Karpas-422 (cell line): ENCODE measurements at regions not wholly inside any gene's neighbourhood (a gene's known extent, or its start where the extent isn't known, plus 50 kb on each side); places are given as distances from the start of the nearest gene placed in this dataset.

Experiments used
- DNase-seq: peaks from one replicate; pipeline ENCODE4 v3.0.0-alpha.2; 2015
- H2AFZ ChIP-seq: fragments of 200-600 bp; sonication (generic); 2 replicates; pipeline ENCODE4 v1.6.1; 2014; ENCODE audit warnings: antibody characterized with exemption, low read length, mixed read lengths
- H3K27ac ChIP-seq: fragments of 200-600 bp; sonication (generic); 2 replicates; pipeline ENCODE4 v1.5.1; 2014; ENCODE audit warnings: mild to moderate bottlenecking, low read length, moderate library complexity
- H3K27me3 ChIP-seq: fragments of 200-600 bp; sonication (generic); 2 replicates; pipeline ENCODE4 v1.6.1; 2014; ENCODE audit warnings: low read length, mixed read lengths
- H3K36me3 ChIP-seq: fragments of 200-600 bp; sonication (generic); 2 replicates; pipeline ENCODE4 v1.6.1; 2014; ENCODE audit warnings: low read length, mixed read lengths; ENCODE audit not compliant: insufficient read depth
- H3K4me1 ChIP-seq: fragments of 200-600 bp; sonication (generic); 2 replicates; pipeline ENCODE4 v1.6.1; 2014; ENCODE audit warnings: mild to moderate bottlenecking, low read length, mixed read lengths
- H3K4me2 ChIP-seq: fragments of 200-600 bp; sonication (generic); 2 replicates; pipeline ENCODE4 v1.6.1; 2014; ENCODE audit warnings: low read length, low read depth, mild to moderate bottlenecking; ENCODE audit not compliant: poor library complexity, severe bottlenecking
- H3K4me3 ChIP-seq: fragments of 200-600 bp; sonication (generic); 2 replicates; pipeline ENCODE4 v1.5.1; 2014; ENCODE audit warnings: mild to moderate bottlenecking, antibody characterized with exemption, low read length, mixed read lengths
- H3K79me2 ChIP-seq: fragments of 200-600 bp; sonication (generic); 2 replicates; pipeline ENCODE4 v1.6.1; 2014; ENCODE audit warnings: mild to moderate bottlenecking, low read length, mixed read lengths
- H3K9ac ChIP-seq: fragments of 200-600 bp; sonication (generic); 2 replicates; pipeline ENCODE4 v1.6.0; 2014; ENCODE audit warnings: low read length
- H3K9me2 ChIP-seq: fragments of 200-600 bp; sonication (generic), shearing (Covaris generic); replicated peaks from 2 replicates; pipeline ENCODE4 v1.6.0; 2014; ENCODE audit warnings: mild to moderate bottlenecking, low read length, moderate library complexity; ENCODE audit not compliant: insufficient read depth
- H3K9me3 ChIP-seq: fragments of 300-700, 200-600 bp; sonication (generic); 2 replicates; pipeline ENCODE4 v1.6.1; 2014; ENCODE audit warnings: low read length, mixed read lengths
- H4K20me1 ChIP-seq: fragments of 200-600 bp; sonication (generic); 2 replicates; pipeline ENCODE4 v1.6.1; 2014; ENCODE audit warnings: mild to moderate bottlenecking, antibody characterized with exemption, low read length, low read depth; ENCODE audit not compliant: insufficient read depth

DNA sequence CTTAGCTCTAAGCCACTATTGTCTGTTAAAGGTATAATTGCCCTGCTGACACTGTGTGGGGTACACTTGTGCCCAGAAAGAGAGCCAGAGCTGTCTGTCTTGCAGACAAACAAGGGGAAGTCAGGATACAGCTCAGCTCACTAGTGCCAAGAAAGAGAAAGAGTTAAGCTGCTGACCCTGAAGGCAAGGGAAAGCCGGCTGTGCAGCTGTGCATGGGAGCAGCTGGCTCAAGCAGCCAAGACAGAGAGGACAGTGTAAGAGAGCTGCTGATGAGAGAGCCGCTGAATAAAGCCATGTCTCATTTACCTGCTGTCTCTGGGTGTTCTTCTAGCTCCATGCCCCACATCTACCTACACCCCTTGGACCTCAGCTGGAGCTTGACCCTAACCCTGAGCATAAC lies 428.1 kb upstream of the NAALADL2 start:
- Histone ChIP-seq H3K36me3 (no peaks in the 10 kb centered on the region), H3K4me3 (no peak overlapping the region), H3K27me3 (no peaks in the 10 kb centered on the region), H4K20me1 (no peaks in the 10 kb centered on the region), H3K9me3 (peaks cover 7% of the 10 kb centered on the region), H2AFZ (no peak overlapping the region), H3K4me2 (no peak overlapping the region), H3K9ac (no peak overlapping the region), H3K9me2 (no peaks in the 10 kb centered on the region), H3K27ac (no peak overlapping the region), H3K79me2 (no peaks in the 10 kb centered on the region), H3K4me1 (no peaks in the 10 kb centered on the region)
- no peak for DNase-seq

DNA sequence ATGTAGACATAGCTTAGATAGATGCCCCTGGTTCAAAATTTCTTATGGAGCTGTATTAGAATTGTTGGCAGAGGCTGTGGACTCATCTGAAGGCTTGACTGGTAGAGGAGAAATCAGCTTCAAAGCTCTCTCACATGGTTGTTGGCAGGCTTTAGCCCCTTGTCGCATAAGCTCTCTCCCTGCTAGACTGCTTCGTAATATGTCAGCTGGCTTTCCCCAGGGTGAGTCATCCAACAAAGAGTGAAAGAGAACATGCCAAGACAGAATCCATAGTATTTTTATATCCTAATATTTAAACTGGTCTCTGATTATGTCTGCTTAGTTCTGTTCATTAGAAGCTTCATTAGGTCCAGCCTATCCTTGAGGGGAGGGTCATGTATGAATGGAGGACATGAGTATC lies 427.4 kb upstream of the NAALADL2 start:
- no peak for DNase-seq
- no peaks in the 10 kb centered on the region for H4K20me1 ChIP-seq
- H3K9me2 ChIP-seq = no peaks in the 10 kb centered on the region
- H3K79me2 ChIP-seq = no peaks in the 10 kb centered on the region
- no peak overlapping the region for H2AFZ ChIP-seq
- H3K4me3 ChIP-seq = no peak overlapping the region
- H3K36me3 ChIP-seq = no peaks in the 10 kb centered on the region
- no peaks in the 10 kb centered on the region for H3K4me1 ChIP-seq
- no peak overlapping the region for H3K27ac ChIP-seq
- H3K9ac ChIP-seq = no peak overlapping the region
- no peaks in the 10 kb centered on the region for H3K27me3 ChIP-seq
- H3K4me2 ChIP-seq = no peak overlapping the region
- H3K9me3 ChIP-seq = peaks cover 7% of the 10 kb centered on the region

DNA sequence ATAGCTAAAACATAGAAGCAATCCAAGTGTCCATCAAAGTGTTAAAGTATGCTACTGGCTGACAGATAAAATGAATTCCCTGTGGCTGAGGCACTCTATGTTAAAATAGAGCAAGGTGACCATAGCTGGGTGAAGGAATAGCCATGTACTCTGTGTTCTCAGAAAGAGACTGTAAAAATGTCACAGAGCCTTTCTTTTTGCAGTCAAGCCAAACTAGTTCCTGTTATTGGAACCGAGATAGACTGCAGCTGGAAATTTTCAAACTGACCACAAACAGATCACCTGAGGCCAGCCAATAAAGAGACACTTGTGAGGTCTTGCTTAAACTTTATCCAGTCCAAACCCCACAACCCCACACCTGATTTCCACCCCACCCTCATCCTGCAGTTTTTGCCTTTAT lies 422.8 kb upstream of the NAALADL2 start:
- Histone ChIP-seq H2AFZ (no peak overlapping the region), H3K9ac (no peak overlapping the region), H3K9me3 (peaks cover 7% of the 10 kb centered on the region; the same call in 1 of the 2 replicates), H3K27me3 (no peaks in the 10 kb centered on the region), H3K36me3 (no peaks in the 10 kb centered on the region), H3K27ac (no peak overlapping the region), H4K20me1 (no peaks in the 10 kb centered on the region), H3K4me2 (no peak overlapping the region), H3K79me2 (no peaks in the 10 kb centered on the region), H3K9me2 (no peaks in the 10 kb centered on the region), H3K4me1 (peaks cover 4% of the 10 kb centered on the region; the same call in 1 of the 2 replicates), H3K4me3 (no peak overlapping the region)
- no peak for DNase-seq

DNA sequence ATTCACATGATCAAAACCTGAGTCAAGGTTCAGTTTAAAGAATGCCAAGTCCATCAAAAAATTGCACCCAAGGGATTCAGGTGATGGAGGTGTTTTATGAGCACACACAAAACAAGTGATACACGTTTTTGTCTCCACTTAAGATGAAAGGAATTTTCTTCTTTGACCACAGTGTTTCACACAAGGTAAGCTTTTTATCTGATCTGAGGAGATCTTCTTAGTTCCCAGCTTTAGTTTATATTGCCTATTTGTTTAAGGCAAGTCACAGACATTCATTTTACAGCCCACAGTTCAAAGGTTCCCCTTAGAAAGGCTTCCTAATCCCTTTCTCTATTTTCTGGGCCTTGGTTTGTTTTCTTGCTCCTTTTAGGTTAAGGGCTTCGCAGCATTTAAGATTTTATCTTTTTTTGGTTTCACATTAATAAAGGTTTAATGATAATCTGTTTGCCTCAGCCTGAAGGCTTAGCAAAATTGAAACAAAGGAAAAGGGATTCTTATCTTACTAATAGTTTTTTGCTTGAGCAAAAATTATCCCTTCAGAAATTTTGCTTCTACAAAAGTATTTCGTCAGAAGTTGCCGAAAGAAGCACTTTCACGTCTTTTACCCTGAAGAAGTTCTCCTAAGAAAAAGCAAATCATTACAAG lies 420.5 kb upstream of the NAALADL2 start:
- no peak overlapping the region for H3K4me2 ChIP-seq
- no peak overlapping the region for H3K27ac ChIP-seq
- H3K9me3 ChIP-seq = peaks cover 1% of the 10 kb centered on the region; the same call in 1 of the 2 replicates
- H3K4me1 ChIP-seq = peaks cover 4% of the 10 kb centered on the region; the same call in 1 of the 2 replicates
- no peaks in the 10 kb centered on the region for H3K9me2 ChIP-seq
- no peak for DNase-seq
- H4K20me1 ChIP-seq = no peaks in the 10 kb centered on the region
- H3K9ac ChIP-seq = no peak overlapping the region
- H2AFZ ChIP-seq = no peak overlapping the region
- H3K79me2 ChIP-seq = no peaks in the 10 kb centered on the region
- no peak overlapping the region for H3K4me3 ChIP-seq
- no peaks in the 10 kb centered on the region for H3K27me3 ChIP-seq
- no peaks in the 10 kb centered on the region for H3K36me3 ChIP-seq

DNA sequence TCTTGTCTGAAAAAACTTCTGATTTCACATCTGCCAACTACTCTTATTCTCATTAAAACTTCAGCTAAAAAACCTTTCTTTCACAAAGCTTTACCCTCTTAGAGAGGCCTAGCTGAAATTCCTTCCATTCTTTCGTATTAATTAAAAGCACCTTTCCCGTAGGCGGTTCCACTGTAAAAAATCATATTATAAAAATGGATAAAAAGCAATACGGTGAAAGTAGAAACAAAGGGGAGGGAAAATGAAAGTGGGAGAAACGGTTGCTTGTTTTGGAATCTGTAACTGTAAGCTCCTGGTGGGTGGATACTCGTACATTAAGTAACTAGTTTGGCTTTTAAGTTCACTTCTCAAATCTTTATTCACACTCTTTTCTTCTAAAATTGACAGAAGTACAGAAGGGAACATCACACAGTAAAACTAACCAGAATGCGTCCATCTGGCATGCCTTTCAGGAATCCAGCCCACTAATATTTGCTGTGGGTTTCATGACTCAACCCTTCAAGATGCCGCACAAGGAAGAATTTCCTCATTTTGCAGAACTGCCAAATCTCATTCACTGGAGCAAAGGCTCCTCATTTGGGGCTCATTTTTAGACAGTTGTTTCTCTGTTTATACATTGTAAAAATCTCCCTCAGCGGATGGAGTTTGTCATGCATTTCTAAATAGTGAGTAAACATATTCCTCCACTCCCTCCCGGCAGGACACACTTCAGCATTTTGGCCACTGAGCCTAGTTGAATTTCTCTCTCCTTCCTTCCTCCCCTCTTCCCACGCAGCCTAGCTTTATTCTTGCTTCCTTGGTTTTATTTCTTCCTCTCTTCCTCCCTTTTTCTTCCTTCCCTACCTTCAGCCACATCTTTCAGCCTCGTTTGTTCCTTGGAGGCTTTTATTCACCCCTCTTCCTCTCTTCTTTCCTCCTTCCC lies 419.5 kb upstream of the NAALADL2 start:
- H3K4me3 ChIP-seq = no peak overlapping the region
- H3K27me3 ChIP-seq = no peaks in the 10 kb centered on the region
- H2AFZ ChIP-seq = no peak overlapping the region
- H3K9me2 ChIP-seq = no peaks in the 10 kb centered on the region
- peaks cover 4% of the 10 kb centered on the region; the same call in 1 of the 2 replicates for H3K4me1 ChIP-seq
- H4K20me1 ChIP-seq = no peaks in the 10 kb centered on the region
- no peaks in the 10 kb centered on the region for H3K79me2 ChIP-seq
- no peaks in the 10 kb centered on the region for H3K36me3 ChIP-seq
- H3K4me2 ChIP-seq = peak overlapping the region; percentile 58
- H3K9me3 ChIP-seq = peaks cover 3% of the 10 kb centered on the region
- DNase-seq = no peak
- no peak overlapping the region for H3K27ac ChIP-seq
- H3K9ac ChIP-seq = no peak overlapping the region

DNA sequence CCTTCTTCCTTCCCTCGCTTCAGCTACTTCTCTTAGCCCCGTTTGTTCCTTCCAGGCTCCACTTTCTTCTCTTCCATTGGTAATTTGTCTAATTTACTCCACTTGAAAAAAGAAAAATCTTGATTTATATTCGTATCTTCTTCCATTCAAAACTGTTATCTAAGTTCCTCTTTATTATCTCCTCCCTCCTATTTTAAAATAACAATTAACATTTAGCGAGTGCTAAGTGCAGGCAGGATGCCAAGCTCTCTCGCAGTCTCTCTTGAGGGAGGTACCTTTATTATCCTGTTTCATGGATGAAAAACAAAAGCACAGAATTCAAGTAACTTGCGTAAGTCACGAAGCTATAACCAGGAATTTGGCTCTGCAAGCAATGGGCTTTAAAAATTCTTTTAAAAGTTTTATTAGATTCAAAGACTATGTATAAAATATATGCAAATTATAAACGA lies 418.9 kb upstream of the NAALADL2 start:
- 0 out of 2 replicates have a peak overlapping the region, but pooled peaks have one; percentile 61 for H3K4me3 ChIP-seq
- no peaks in the 10 kb centered on the region for H3K27me3 ChIP-seq
- no peaks in the 10 kb centered on the region for H3K79me2 ChIP-seq
- H3K27ac ChIP-seq = no peak overlapping the region
- H4K20me1 ChIP-seq = no peaks in the 10 kb centered on the region
- peaks cover 3% of the 10 kb centered on the region for H3K9me3 ChIP-seq
- peaks cover 4% of the 10 kb centered on the region; the same call in 1 of the 2 replicates for H3K4me1 ChIP-seq
- H2AFZ ChIP-seq = no peak overlapping the region
- no peak for DNase-seq
- no peak overlapping the region for H3K9ac ChIP-seq
- peak overlapping the region; percentile 58 for H3K4me2 ChIP-seq
- no peaks in the 10 kb centered on the region for H3K9me2 ChIP-seq
- H3K36me3 ChIP-seq = no peaks in the 10 kb centered on the region

DNA sequence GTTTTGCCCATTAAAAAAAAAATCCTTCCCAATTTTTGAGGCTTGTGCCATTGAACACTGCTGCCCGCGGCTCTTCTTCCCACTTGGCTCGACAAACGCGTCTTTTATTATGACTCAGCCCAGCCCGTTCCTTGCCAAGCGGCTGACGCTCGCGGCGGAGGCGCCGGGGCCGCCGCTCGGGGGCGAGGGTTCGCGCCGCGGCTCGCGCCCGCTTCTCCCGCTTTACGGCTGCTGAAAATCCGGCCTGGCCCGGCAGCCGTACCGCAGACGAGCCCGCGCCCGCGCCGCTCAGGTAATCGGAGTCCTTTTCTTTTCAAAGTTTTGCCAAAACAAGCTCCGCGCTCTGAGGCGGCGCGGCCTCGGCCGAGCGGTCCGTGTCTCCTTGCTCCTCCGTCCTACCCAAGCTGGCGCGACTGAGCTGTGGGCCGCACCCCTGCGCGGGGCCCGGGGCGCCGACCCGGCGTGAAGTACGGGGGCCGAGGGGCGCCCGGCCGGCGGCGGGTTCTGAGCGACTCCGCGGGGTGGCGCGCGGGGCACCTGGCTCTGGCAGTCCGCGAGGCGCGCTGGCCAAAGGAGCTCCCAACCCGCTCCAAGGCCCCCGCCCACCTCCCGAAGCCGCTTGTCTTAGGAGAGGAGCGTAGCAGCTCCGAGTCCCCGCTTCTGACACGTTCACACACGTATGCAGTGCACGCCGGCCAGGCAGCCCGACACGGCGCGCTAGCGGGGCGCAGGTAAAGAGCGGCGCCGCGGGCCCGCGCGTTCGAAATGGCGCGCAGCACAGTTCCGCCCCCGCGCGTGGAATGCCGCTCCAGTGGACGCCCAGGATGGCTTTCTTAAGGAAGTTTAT lies 418.2 kb upstream of the NAALADL2 start:
- no peaks in the 10 kb centered on the region for H3K9me2 ChIP-seq
- H3K9me3 ChIP-seq = peaks cover 3% of the 10 kb centered on the region
- peak overlapping the region; percentile 58 for H3K4me2 ChIP-seq
- DNase-seq = peak; percentile 61
- H3K4me3 ChIP-seq = peak overlapping the region; percentile 61; the same call in 1 of the 2 replicates
- no peaks in the 10 kb centered on the region for H4K20me1 ChIP-seq
- H3K79me2 ChIP-seq = no peaks in the 10 kb centered on the region
- H3K4me1 ChIP-seq = peaks cover 4% of the 10 kb centered on the region; the same call in 1 of the 2 replicates
- H3K9ac ChIP-seq = peak overlapping the region; percentile 52
- H3K36me3 ChIP-seq = no peaks in the 10 kb centered on the region
- no peaks in the 10 kb centered on the region for H3K27me3 ChIP-seq
- H3K27ac ChIP-seq = no peak overlapping the region
- peak overlapping the region; percentile 86; the same call in 1 of the 2 replicates for H2AFZ ChIP-seq
